Activated naive CD8-positive, alpha-beta T cell treated with anti-CD3 and anti-CD28 coated beads for 36 hours (primary cell): ENCODE measurements at regions not wholly inside any gene's neighbourhood (a gene's known extent, or its start where the extent isn't known, plus 50 kb on each side); places are given as distances from the start of the nearest gene placed in this dataset.

Source experiments
- DNase-seq: peaks from one replicate; pipeline ENCODE4 v3.0.0; 2021
- H3K27ac Mint-ChIP-seq: one replicate; pipeline ENCODE4 v1.8.0; 2022; ENCODE audit warnings: mild to moderate bottlenecking, moderate library complexity, mixed read lengths
- H3K27me3 Mint-ChIP-seq: one replicate; pipeline ENCODE4 v1.8.0; 2022; ENCODE audit warnings: mild to moderate bottlenecking, mixed read lengths
- H3K36me3 Mint-ChIP-seq: one replicate; pipeline ENCODE4 v1.8.0; 2021; ENCODE audit warnings: mild to moderate bottlenecking, mixed read lengths
- H3K4me1 Mint-ChIP-seq: one replicate; pipeline ENCODE4 v1.8.0; 2021; ENCODE audit warnings: mixed read lengths
- H3K4me3 Mint-ChIP-seq: one replicate; pipeline ENCODE4 v1.8.0; 2022; ENCODE audit warnings: mild to moderate bottlenecking, moderate library complexity, mixed read lengths
- H3K9me3 Mint-ChIP-seq: one replicate; pipeline ENCODE4 v1.8.0; 2022; ENCODE audit warnings: mixed read lengths

- Mint-ChIP-seq H3K9me3 (no peaks in the 10 kb centered on the region), H3K27ac (no peak overlapping the region), H3K36me3 (no peaks in the 10 kb centered on the region), H3K27me3 (peaks cover 31% of the 10 kb centered on the region), H3K4me3 (no peak overlapping the region), H3K4me1 (no peaks in the 10 kb centered on the region)
- DNase-seq: no peak
These were observed 158.3 kb upstream of the HES1 start for GRCh38 chr3:193977622-193978021.

GRCh38 chr3:193978030-193978429 lies 157.9 kb upstream of the HES1 start:
- DNase-seq: no peak
- H3K27ac Mint-ChIP-seq: no peak overlapping the region
- H3K27me3 Mint-ChIP-seq: peaks cover 27% of the 10 kb centered on the region
- no peak overlapping the region for H3K4me3 Mint-ChIP-seq
- H3K36me3 Mint-ChIP-seq: no peaks in the 10 kb centered on the region
- H3K9me3 Mint-ChIP-seq: no peaks in the 10 kb centered on the region
- no peaks in the 10 kb centered on the region for H3K4me1 Mint-ChIP-seq

GRCh38 chr3:193978486-193978885 lies 157.5 kb upstream of the HES1 start:
- Mint-ChIP-seq H3K9me3 (no peaks in the 10 kb centered on the region), H3K27ac (no peak overlapping the region), H3K27me3 (peaks cover 23% of the 10 kb centered on the region), H3K4me1 (no peaks in the 10 kb centered on the region), H3K4me3 (no peak overlapping the region), H3K36me3 (no peaks in the 10 kb centered on the region)
- no peak for DNase-seq

GRCh38 chr3:193980326-193980725 lies 155.6 kb upstream of the HES1 start:
- DNase-seq: no peak
- no peak overlapping the region for H3K27ac Mint-ChIP-seq
- peaks cover 13% of the 10 kb centered on the region for H3K27me3 Mint-ChIP-seq
- no peaks in the 10 kb centered on the region for H3K9me3 Mint-ChIP-seq
- H3K4me1 Mint-ChIP-seq: no peaks in the 10 kb centered on the region
- no peaks in the 10 kb centered on the region for H3K36me3 Mint-ChIP-seq
- no peak overlapping the region for H3K4me3 Mint-ChIP-seq

GRCh38 chr3:193980905-193981304 lies 155.0 kb upstream of the HES1 start:
- H3K4me3 Mint-ChIP-seq: no peak overlapping the region

GRCh38 chr3:193981504-193981903 lies 154.4 kb upstream of the HES1 start:
- Mint-ChIP-seq H3K27me3 (peaks cover 14% of the 10 kb centered on the region), H3K9me3 (no peaks in the 10 kb centered on the region), H3K36me3 (no peaks in the 10 kb centered on the region), H3K27ac (no peak overlapping the region), H3K4me1 (no peaks in the 10 kb centered on the region), H3K4me3 (no peak overlapping the region)
- DNase-seq: no peak

More at GRCh38 chr3:193980905-193981304, 155.0 kb upstream of the HES1 start:
- Mint-ChIP-seq H3K4me1 (no peaks in the 10 kb centered on the region), H3K27ac (no peak overlapping the region), H3K36me3 (no peaks in the 10 kb centered on the region), H3K27me3 (peaks cover 12% of the 10 kb centered on the region), H3K9me3 (no peaks in the 10 kb centered on the region)
- DNase-seq: no peak

- no peaks in the 10 kb centered on the region for H3K9me3 Mint-ChIP-seq
- H3K36me3 Mint-ChIP-seq: no peaks in the 10 kb centered on the region
- H3K27ac Mint-ChIP-seq: no peak overlapping the region
- H3K4me3 Mint-ChIP-seq: no peak overlapping the region
- H3K4me1 Mint-ChIP-seq: no peaks in the 10 kb centered on the region
- peaks cover 18% of the 10 kb centered on the region for H3K27me3 Mint-ChIP-seq
- no peak for DNase-seq
These were observed 153.7 kb upstream of the HES1 start for GRCh38 chr3:193982258-193982659.

GRCh38 chr3:193983846-193984818 lies 151.8 kb upstream of the HES1 start:
- H3K27ac Mint-ChIP-seq: no peak overlapping the region
- H3K27me3 Mint-ChIP-seq: peaks cover 14% of the 10 kb centered on the region
- H3K4me3 Mint-ChIP-seq: no peak overlapping the region
- no peaks in the 10 kb centered on the region for H3K4me1 Mint-ChIP-seq
- no peaks in the 10 kb centered on the region for H3K9me3 Mint-ChIP-seq
- H3K36me3 Mint-ChIP-seq: no peaks in the 10 kb centered on the region
- DNase-seq: no peak

GRCh38 chr3:193984876-193985275 lies 151.1 kb upstream of the HES1 start:
- Mint-ChIP-seq H3K9me3 (no peaks in the 10 kb centered on the region), H3K36me3 (no peaks in the 10 kb centered on the region), H3K4me3 (no peak overlapping the region), H3K27ac (no peak overlapping the region), H3K27me3 (peaks cover 9% of the 10 kb centered on the region), H3K4me1 (no peaks in the 10 kb centered on the region)
- no peak for DNase-seq

GRCh38 chr3:193987186-193987585 lies 148.8 kb upstream of the HES1 start:
- no peak overlapping the region for H3K4me3 Mint-ChIP-seq
- H3K9me3 Mint-ChIP-seq: no peaks in the 10 kb centered on the region

GRCh38 chr3:193989186-193989585 lies 146.8 kb upstream of the HES1 start:
- H3K4me3 Mint-ChIP-seq: no peak overlapping the region
- H3K27me3 Mint-ChIP-seq: peaks cover 13% of the 10 kb centered on the region
- H3K27ac Mint-ChIP-seq: no peak overlapping the region
- H3K4me1 Mint-ChIP-seq: no peaks in the 10 kb centered on the region
- DNase-seq: no peak
- no peaks in the 10 kb centered on the region for H3K9me3 Mint-ChIP-seq
- H3K36me3 Mint-ChIP-seq: no peaks in the 10 kb centered on the region

More at GRCh38 chr3:193987186-193987585, 148.8 kb upstream of the HES1 start:
- no peak overlapping the region for H3K27ac Mint-ChIP-seq
- H3K4me1 Mint-ChIP-seq: no peaks in the 10 kb centered on the region
- no peaks in the 10 kb centered on the region for H3K36me3 Mint-ChIP-seq
- DNase-seq: no peak
- peaks cover 9% of the 10 kb centered on the region for H3K27me3 Mint-ChIP-seq

GRCh38 chr3:193991666-193992424 lies 144.1 kb upstream of the HES1 start:
- Mint-ChIP-seq H3K4me3 (no peak overlapping the region), H3K36me3 (no peaks in the 10 kb centered on the region), H3K9me3 (no peaks in the 10 kb centered on the region), H3K27ac (no peak overlapping the region), H3K4me1 (no peaks in the 10 kb centered on the region), H3K27me3 (peaks cover 5% of the 10 kb centered on the region)
- DNase-seq: no peak

- Mint-ChIP-seq H3K27ac (no peak overlapping the region), H3K9me3 (no peaks in the 10 kb centered on the region), H3K4me3 (no peak overlapping the region), H3K27me3 (peaks cover 4% of the 10 kb centered on the region), H3K4me1 (no peaks in the 10 kb centered on the region), H3K36me3 (no peaks in the 10 kb centered on the region)
- no peak for DNase-seq
These were observed 143.4 kb upstream of the HES1 start for GRCh38 chr3:193992425-193993037.

- no peak overlapping the region for H3K4me3 Mint-ChIP-seq
- no peaks in the 10 kb centered on the region for H3K9me3 Mint-ChIP-seq
- no peaks in the 10 kb centered on the region for H3K4me1 Mint-ChIP-seq
- DNase-seq: no peak
- H3K27ac Mint-ChIP-seq: no peak overlapping the region
- H3K27me3 Mint-ChIP-seq: peaks cover 13% of the 10 kb centered on the region
- H3K36me3 Mint-ChIP-seq: no peaks in the 10 kb centered on the region
These were observed 139.7 kb upstream of the HES1 start for GRCh38 chr3:193996221-193996620.

- H3K27ac Mint-ChIP-seq: no peak overlapping the region
- DNase-seq: no peak
- peaks cover 16% of the 10 kb centered on the region for H3K27me3 Mint-ChIP-seq
- no peaks in the 10 kb centered on the region for H3K36me3 Mint-ChIP-seq
- no peak overlapping the region for H3K4me3 Mint-ChIP-seq
- H3K4me1 Mint-ChIP-seq: no peaks in the 10 kb centered on the region
- H3K9me3 Mint-ChIP-seq: no peaks in the 10 kb centered on the region
These were observed 139.3 kb upstream of the HES1 start for GRCh38 chr3:193996641-193997089.
